ENCODE measurements at regions not wholly inside any gene's neighbourhood (a gene's known extent, or its start where the extent isn't known, plus 50 kb on each side); places are given as distances from the start of the nearest gene placed in this dataset.

DNA sequence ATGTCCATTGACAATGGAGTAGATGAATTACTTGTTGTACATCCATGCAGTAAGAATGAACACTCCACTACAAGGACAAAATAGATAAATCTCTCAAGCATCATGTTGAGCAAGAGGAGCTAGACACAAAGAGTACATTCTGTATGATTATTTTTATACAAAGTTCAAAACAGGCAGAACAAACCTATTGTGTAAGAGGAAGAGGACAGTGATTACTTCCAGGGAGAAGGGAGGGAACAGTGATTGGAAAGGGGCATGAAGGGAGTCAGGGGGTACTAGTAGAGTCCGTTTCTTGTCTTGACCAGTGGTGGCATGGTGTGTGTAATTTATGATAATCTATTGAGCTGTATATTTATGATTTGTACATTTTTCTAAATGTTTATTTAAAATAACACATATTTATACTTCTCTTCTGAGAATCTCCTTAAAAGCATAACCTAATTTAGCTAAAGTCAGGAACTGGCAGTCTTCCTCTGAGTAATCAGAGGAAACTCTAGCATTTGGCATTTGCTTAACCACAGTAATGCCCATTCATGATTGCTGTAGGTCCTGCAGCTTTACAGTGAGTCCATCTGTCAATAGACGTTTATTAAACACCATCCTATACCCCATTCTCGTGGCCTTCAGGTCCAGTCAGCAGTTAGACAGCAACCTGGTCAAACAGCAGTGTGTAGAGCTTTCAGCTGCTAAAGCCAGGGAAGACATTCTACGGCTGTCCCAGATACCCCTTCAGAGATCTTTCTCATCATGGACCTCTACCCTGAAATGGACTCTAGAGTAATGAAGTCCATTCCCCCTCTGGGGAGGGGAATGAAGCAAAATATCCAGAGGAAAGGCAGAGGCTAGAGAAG, 114.1 kb upstream of the GALNT2 start:
- Histone ChIP-seq H3K27ac (ENCODE audit: low read length) (no peak overlapping the region), H3K79me2 (ENCODE audit: low read length) (no peaks in the 10 kb centered on the region), H2AFZ (ENCODE audit: low read depth, low read length) (no peak overlapping the region), H4K20me1 (ENCODE audit: insufficient read depth, low read length) (no peaks in the 10 kb centered on the region), H3K4me1 (ENCODE audit: low read length) (no peaks in the 10 kb centered on the region), H3K9ac (ENCODE audit: low read length) (no peak overlapping the region), H3K4me2 (ENCODE audit: low read length) (no peak overlapping the region), H3K36me3 (replicated peaks; ENCODE audit: low read depth, low read length) (no peaks in the 10 kb centered on the region), H3K9me3 (ENCODE audit: insufficient read depth, low read length) (no peaks in the 10 kb centered on the region), H3K4me3 (ENCODE audit: low read length) (no peak overlapping the region), H3K27me3 (ENCODE audit: low read depth, low read length) (peaks cover 8% of the 10 kb centered on the region; the same call in 1 of the 2 replicates)
- no peak for TF ChIP-seq EZH2phosphoT487 (IDR thresholded peaks at IDR 0.05; ENCODE audit: low read depth)
- TF ChIP-seq, protein P1, sequence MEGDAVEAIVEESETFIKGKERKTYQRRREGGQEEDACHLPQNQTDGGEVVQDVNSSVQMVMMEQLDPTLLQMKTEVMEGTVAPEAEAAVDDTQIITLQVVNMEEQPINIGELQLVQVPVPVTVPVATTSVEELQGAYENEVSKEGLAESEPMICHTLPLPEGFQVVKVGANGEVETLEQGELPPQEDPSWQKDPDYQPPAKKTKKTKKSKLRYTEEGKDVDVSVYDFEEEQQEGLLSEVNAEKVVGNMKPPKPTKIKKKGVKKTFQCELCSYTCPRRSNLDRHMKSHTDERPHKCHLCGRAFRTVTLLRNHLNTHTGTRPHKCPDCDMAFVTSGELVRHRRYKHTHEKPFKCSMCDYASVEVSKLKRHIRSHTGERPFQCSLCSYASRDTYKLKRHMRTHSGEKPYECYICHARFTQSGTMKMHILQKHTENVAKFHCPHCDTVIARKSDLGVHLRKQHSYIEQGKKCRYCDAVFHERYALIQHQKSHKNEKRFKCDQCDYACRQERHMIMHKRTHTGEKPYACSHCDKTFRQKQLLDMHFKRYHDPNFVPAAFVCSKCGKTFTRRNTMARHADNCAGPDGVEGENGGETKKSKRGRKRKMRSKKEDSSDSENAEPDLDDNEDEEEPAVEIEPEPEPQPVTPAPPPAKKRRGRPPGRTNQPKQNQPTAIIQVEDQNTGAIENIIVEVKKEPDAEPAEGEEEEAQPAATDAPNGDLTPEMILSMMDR (IDR thresholded peaks at IDR 0.05; ENCODE audit: low read depth, low read length) = no peak

GRCh38 chr1:229953736-229954326, 113.2 kb upstream of the GALNT2 start:
- H3K4me2 ChIP-seq (ENCODE audit: low read length) = no peak overlapping the region
- no peaks in the 10 kb centered on the region for H3K4me1 ChIP-seq (ENCODE audit: low read length)
- no peak overlapping the region for H3K4me3 ChIP-seq (ENCODE audit: low read length)
- H3K27me3 ChIP-seq (ENCODE audit: low read depth, low read length) = peaks cover 5% of the 10 kb centered on the region; the same call in 1 of the 2 replicates
- no peaks in the 10 kb centered on the region for H4K20me1 ChIP-seq (ENCODE audit: insufficient read depth, low read length)
- H3K36me3 ChIP-seq (replicated peaks; ENCODE audit: low read depth, low read length) = no peaks in the 10 kb centered on the region
- no peak overlapping the region for H3K27ac ChIP-seq (ENCODE audit: low read length)
- H3K9me3 ChIP-seq (ENCODE audit: insufficient read depth, low read length) = no peaks in the 10 kb centered on the region
- TF ChIP-seq, protein P1 (IDR thresholded peaks at IDR 0.05; ENCODE audit: low read depth, low read length) = no peak
- TF ChIP-seq EZH2phosphoT487 (IDR thresholded peaks at IDR 0.05; ENCODE audit: low read depth) = no peak
- H3K9ac ChIP-seq (ENCODE audit: low read length) = no peak overlapping the region
- no peaks in the 10 kb centered on the region for H3K79me2 ChIP-seq (ENCODE audit: low read length)
- no peak overlapping the region for H2AFZ ChIP-seq (ENCODE audit: low read depth, low read length)

DNA sequence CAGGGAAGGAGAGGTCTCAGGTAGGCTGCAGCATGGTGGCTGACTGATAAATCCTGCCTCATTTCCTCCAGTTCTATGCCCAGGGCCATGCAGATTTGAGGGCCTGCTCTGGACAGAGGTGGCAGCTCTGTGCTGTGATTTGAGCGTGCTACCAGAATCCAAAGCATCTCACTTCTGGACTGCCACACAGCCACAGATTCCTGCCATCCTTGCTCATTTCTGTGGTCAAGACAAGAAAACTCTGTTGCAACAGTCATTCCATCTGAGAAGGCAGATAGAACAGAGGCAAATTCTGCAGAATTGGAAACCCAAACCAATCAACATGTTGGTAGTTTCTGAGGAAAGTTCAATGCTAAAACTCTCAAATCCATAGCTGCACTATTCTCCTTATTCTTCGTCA, 102.8 kb upstream of the GALNT2 start:
- Histone ChIP-seq H3K4me3 (ENCODE audit: low read length) (no peak overlapping the region), H3K4me1 (ENCODE audit: low read length) (no peaks in the 10 kb centered on the region), H3K4me2 (ENCODE audit: low read length) (no peak overlapping the region), H3K27ac (ENCODE audit: low read length) (no peak overlapping the region), H3K36me3 (replicated peaks; ENCODE audit: low read depth, low read length) (no peaks in the 10 kb centered on the region), H3K27me3 (ENCODE audit: low read depth, low read length) (peaks cover 46% of the 10 kb centered on the region), H3K79me2 (ENCODE audit: low read length) (no peaks in the 10 kb centered on the region), H3K9ac (ENCODE audit: low read length) (no peak overlapping the region), H3K9me3 (ENCODE audit: insufficient read depth, low read length) (no peaks in the 10 kb centered on the region), H2AFZ (ENCODE audit: low read depth, low read length) (no peak overlapping the region), H4K20me1 (ENCODE audit: insufficient read depth, low read length) (no peaks in the 10 kb centered on the region)
- TF ChIP-seq, protein P1 (IDR thresholded peaks at IDR 0.05; ENCODE audit: low read depth, low read length) = no peak
- no peak for TF ChIP-seq EZH2phosphoT487 (IDR thresholded peaks at IDR 0.05; ENCODE audit: low read depth)

DNA sequence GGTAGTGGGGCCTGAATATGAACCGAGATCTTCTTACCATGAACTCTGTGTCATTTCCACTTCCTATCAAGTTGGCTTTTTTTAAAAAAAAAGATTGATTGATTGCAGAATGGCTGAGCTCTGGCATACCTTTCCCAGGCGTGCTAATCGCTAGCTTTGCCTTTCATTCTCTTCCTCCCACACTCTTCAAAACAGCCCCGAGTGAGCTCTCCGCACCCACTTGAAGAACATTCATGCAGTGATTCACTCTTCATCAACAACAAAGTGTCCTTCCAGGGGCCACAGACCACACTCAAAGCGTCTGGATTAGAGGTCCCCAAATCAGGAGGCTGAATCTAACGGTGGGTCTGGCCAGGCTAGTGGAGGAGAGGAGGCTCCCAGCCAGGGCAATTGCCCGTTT, 96.3 kb upstream of the GALNT2 start:
- Histone ChIP-seq H3K4me2 (ENCODE audit: low read length) (no peak overlapping the region), H3K79me2 (ENCODE audit: low read length) (no peaks in the 10 kb centered on the region), H3K36me3 (replicated peaks; ENCODE audit: low read depth, low read length) (no peaks in the 10 kb centered on the region), H4K20me1 (ENCODE audit: insufficient read depth, low read length) (no peaks in the 10 kb centered on the region), H3K27ac (ENCODE audit: low read length) (no peak overlapping the region), H2AFZ (ENCODE audit: low read depth, low read length) (no peak overlapping the region), H3K4me3 (ENCODE audit: low read length) (no peak overlapping the region), H3K9me3 (ENCODE audit: insufficient read depth, low read length) (no peaks in the 10 kb centered on the region), H3K9ac (ENCODE audit: low read length) (no peak overlapping the region), H3K4me1 (ENCODE audit: low read length) (no peaks in the 10 kb centered on the region), H3K27me3 (ENCODE audit: low read depth, low read length) (peaks cover 58% of the 10 kb centered on the region)
- TF ChIP-seq, protein P1 (IDR thresholded peaks at IDR 0.05; ENCODE audit: low read depth, low read length) = no peak
- no peak for TF ChIP-seq EZH2phosphoT487 (IDR thresholded peaks at IDR 0.05; ENCODE audit: low read depth)

Measured in OCI-LY3 (cell line).